ENCODE measurements at regions not wholly inside any gene's neighbourhood (a gene's known extent, or its start where the extent isn't known, plus 50 kb on each side); places are given as distances from the start of the nearest gene placed in this dataset.

DNA sequence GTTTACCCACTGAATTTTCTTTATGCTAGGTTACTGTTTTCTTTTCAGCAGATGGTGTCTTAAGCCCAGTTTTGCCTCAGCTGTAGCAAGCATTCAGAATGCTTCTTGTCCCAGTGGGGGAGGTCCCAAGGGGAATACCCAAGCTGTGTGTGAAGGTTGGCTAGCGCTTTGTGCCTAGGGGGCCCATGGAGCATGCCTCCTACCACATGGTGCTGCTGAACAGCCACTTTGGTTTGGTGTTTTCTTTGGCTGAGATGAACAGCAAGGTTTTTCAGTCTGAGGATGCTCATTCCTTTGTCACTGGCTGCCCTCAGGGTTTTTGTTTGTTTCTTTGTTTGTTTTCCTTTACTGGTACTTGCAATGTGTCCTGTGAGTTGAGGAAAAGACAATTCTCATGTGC, 99.0 kb downstream of the PCDH20 start:
- TF ChIP-seq SREBF1 (IDR thresholded peaks at IDR 0.05; ENCODE audit: low read length) (no peak), POLR2A (IDR thresholded peaks at IDR 0.05; ENCODE audit: low read depth, low read length) (no peak), CBX5 (IDR thresholded peaks at IDR 0.05; ENCODE audit: low read depth) (no peak), EGR1 (IDR thresholded peaks at IDR 0.05; ENCODE audit: borderline replicate concordance in 1 of 2, low read depth in 2 of 2, low read length in 2 of 2) (no peak), JUNB (IDR thresholded peaks at IDR 0.05) (no peak), HDGF (IDR thresholded peaks at IDR 0.05) (no peak), IRF4 (IDR thresholded peaks at IDR 0.05; ENCODE audit: low read depth, low read length) (no peak), POLR2AphosphoS2 (IDR thresholded peaks at IDR 0.05; ENCODE audit: low read depth, low read length) (no peak), SUZ12 (IDR thresholded peaks at IDR 0.05; ENCODE audit: unreplicated experiment) (no peak), MYC (IDR thresholded peaks at IDR 0.05; ENCODE audit: insufficient read depth, insufficient read length, insufficient replicate concordance, low read length, severe bottlenecking) (no peak)
- TF ChIP-seq, protein P1, sequence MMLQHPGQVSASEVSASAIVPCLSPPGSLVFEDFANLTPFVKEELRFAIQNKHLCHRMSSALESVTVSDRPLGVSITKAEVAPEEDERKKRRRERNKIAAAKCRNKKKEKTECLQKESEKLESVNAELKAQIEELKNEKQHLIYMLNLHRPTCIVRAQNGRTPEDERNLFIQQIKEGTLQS (IDR thresholded peaks at IDR 0.05; ENCODE audit: borderline replicate concordance, extremely low read depth, low read depth, low read length), result no peak
- H4K20me1 ChIP-seq (ENCODE audit: control insufficient read depth, insufficient read depth), result no peaks in the 10 kb centered on the region
- ChIA-PET POLR2A (no interaction called here), CTCF (no interaction called here), SMC1A (ENCODE audit: uncharacterized antibody, unreplicated experiment) (interaction anchor here (1.2 kb wide), 1 partner anchor 76 kb away, joined by 3 read pairs; no protein-coding TSS in a partner anchor), RAD21 (ENCODE audit: unreplicated experiment) (interaction anchor here (0.9 kb wide), 1 partner anchor 93 kb away, joined by 3 read pairs; no protein-coding TSS in a partner anchor)
- in situ Hi-C loops (cut with MboI) (no loop called here), intact Hi-C loops (cut with micrococcal nuclease; ENCODE audit: unreplicated experiment) (loop anchor here (10.0 kb wide), 1 partner anchor 62 kb away; no protein-coding TSS in a partner anchor)
- no peak for FAIRE-seq
- no peaks in the 10 kb centered on the region for H3K79me2 ChIP-seq (ENCODE audit: control insufficient read depth, insufficient read depth, low read length)
- peak; percentile 48 for ATAC-seq
- H3K9me3 ChIP-seq (replicated peaks; ENCODE audit: control insufficient read depth, insufficient read depth, low read length), result no peaks in the 10 kb centered on the region
- DNase-seq (ENCODE audit: low read depth, low spot score), result no peak
- H3K27ac ChIP-seq (ENCODE audit: control insufficient read depth, insufficient read depth), result no peak overlapping the region
- no peak overlapping the region for H3K4me2 ChIP-seq (ENCODE audit: control insufficient read depth, insufficient read depth)
- no peak overlapping the region for H2AFZ ChIP-seq (ENCODE audit: control insufficient read depth, low read depth, low read length)
- H3K27me3 ChIP-seq (replicated peaks in 1 of 2; ENCODE audit: control insufficient read depth in 2 of 2, insufficient read depth in 2 of 2, low read length in 1 of 2), result no peaks in the 10 kb centered on the region
- no TSS peak for BruUV-seq (replicated peaks)
- H3K4me3 ChIP-seq, result no peak overlapping the region
- H3K36me3 ChIP-seq (ENCODE audit: control insufficient read depth in 2 of 2, insufficient read depth in 2 of 2, low read length in 1 of 2), result no peaks in the 10 kb centered on the region
- WGBS (ENCODE audit: insufficient coverage, insufficient replicate concordance, low lambda C conversion rate, missing lambda C conversion rate), result 0% methylated on average over 1 of the region's 1 CpG
- H3K4me1 ChIP-seq (ENCODE audit: control insufficient read depth, insufficient read depth, low read length), result no peaks in the 10 kb centered on the region
- no peak overlapping the region for H3K9ac ChIP-seq (ENCODE audit: control insufficient read depth, insufficient read depth, low read length)

All from GM12878 (cell line).